ENCODE measurements at regions not wholly inside any gene's neighbourhood (a gene's known extent, or its start where the extent isn't known, plus 50 kb on each side); places are given as distances from the start of the nearest gene placed in this dataset.

GRCh38 chr2:22887426-22887825, 497.6 kb upstream of the KLHL29 start:
- FAIRE-seq: no peak

GRCh38 chr2:22887845-22888244, 497.1 kb upstream of the KLHL29 start:
- FAIRE-seq: no peak

DNA sequence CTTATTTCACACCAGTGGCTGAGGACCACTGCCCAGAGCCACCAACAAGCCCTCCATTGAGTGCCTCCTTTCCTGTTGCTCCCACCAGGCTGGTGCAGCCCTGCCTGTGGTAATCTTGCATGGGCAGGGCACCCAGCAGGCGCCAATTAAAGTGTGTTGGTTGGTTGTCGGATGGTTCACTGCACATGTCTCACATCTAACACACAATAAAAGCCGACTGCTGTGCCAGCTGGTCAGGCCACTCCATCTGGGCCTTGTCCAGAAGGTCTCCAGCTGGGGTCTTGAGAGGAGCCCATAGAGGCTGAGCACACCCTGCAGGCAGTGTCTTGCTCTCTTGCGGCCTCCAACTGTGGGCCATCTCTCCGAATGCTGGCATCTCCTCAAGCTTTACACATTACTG, 494.8 kb upstream of the KLHL29 start:
- FAIRE-seq: no peak

GRCh38 chr2:22893761-22894517, 491.0 kb upstream of the KLHL29 start:
- FAIRE-seq: no peak

DNA sequence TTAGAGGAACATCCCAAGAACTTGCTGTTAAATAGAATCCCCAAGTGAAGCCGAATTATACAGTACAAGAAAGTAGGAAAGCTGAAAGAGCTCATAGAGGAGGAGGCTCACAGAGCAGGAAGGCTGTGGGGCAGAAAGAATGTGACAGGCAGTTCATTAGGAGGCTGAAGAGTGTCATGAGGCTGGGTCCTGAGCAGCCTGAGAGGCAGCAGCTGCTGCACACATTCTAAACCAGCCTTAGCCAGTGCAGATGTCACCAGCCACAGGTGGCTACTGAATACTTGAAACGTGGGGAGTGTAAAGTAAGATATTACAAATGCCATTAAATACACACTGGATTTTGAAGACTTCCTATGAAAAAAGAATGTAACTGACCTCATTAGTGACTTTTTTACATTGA, 490.2 kb upstream of the KLHL29 start:
- no peak for FAIRE-seq

DNA sequence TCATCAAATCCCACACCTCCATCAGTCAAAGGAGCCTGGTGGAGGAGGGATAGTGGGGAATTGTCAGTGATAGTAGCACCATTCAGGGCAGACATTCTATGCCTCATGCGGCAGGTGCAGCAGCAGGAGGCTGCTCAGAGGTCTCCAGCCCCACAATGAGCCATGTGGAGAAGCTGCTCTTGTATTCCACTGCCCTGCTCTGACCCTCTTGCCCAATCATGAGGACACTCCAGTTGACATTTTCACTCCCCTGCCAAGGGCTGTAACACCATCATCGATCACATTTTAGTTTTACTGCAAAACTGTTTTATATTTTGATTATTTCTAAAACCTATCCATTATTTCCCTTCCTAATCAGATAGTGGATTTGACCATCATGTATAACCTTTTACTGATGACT, 487.6 kb upstream of the KLHL29 start:
- no peak for FAIRE-seq

DNA sequence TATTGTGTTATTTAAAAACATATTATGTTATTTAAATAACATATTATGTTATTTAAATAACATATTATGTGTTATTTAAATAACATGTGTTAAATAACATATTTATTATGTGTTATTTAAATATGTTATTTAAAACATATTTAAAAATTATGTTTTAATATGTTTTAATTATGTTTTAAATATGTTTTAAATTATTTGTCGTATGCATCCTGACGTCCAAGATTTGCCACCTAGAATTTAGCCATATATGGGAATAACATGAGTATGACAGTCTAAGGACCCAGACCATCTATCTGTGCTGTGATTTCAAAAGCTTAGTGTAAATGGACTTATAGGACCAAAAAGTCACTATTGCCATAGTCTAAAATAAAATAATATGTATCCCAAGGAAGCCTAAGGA, 484.3 kb upstream of the KLHL29 start:
- no peak for FAIRE-seq

- FAIRE-seq: no peak
Observed at GRCh38 chr2:22901471-22902179, 483.4 kb upstream of the KLHL29 start.

- no peak for FAIRE-seq
Observed at GRCh38 chr2:22902180-22902550, 482.8 kb upstream of the KLHL29 start.

GRCh38 chr2:22902662-22903165, 482.3 kb upstream of the KLHL29 start:
- no peak for FAIRE-seq

DNA sequence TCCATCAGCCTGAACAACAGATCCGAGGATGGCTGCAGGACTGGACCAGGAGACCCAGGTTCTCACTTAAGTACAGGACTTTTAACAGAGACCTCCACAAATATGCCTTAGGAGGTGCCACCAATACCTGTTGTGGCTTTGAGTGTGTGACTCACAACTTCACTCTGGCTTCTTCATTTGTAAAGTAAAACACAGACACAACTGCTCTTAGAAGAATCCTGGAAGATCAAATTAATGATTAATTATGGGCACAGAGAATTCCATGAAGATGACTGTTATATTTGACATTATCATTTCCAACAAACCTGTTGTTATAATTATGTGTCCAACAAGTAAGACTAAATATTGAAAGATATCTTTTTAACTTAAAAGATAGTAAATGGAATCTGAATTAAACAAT, 481.4 kb upstream of the KLHL29 start:
- no peak for FAIRE-seq

GRCh38 chr2:22904126-22904684, 480.8 kb upstream of the KLHL29 start:
- no peak for FAIRE-seq

- no peak for FAIRE-seq
Observed at GRCh38 chr2:22907330-22907729, 477.6 kb upstream of the KLHL29 start.

- no peak for FAIRE-seq
Observed at GRCh38 chr2:22912398-22912797, 472.6 kb upstream of the KLHL29 start.

DNA sequence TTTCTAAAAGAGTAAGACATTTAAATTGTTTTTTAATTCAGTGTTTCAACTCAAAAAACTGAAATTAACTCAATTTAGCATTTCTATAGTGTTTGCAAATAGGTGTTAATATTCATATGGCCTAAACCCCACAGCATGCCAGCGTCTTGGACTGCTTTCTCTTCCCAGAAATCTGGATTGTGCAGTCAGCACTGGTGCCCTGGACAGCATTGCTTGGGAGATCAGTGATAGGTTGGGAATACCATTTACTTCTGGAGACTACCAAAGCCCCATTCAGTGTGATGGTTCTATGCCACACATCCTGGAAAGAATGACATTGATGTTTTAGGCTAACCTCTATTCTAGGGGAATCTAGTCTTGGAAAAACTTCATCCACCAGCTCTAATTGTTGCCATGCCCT, 455.0 kb upstream of the KLHL29 start:
- FAIRE-seq: no peak

GRCh38 chr2:22930781-22931180, 454.2 kb upstream of the KLHL29 start:
- FAIRE-seq: no peak

- no peak for FAIRE-seq
Observed at GRCh38 chr2:22932288-22932687, 452.7 kb upstream of the KLHL29 start.

DNA sequence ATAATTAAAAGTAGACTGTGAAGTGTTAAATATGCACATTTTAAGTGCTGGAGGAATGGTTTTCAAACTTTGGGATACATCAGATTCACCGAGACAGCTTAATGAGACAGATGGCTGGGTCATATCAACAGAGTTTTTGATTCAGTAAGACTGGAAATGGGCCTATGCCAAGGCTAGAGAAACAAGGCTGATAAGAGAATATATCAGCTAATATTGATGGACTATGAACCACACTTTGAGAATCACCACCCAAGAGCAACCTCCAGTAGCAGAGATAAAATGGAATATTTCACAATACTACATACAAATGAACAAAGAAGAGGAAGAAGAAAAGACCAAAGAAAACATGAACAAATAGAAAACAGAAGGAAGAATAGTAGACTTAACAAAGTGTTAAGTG, 450.2 kb upstream of the KLHL29 start:
- no peak for FAIRE-seq

- FAIRE-seq: no peak
Observed at GRCh38 chr2:22942441-22942840, 442.5 kb upstream of the KLHL29 start.

- no peak for FAIRE-seq
Observed at GRCh38 chr2:22944143-22944542, 440.8 kb upstream of the KLHL29 start.

GRCh38 chr2:22946553-22946952, 438.4 kb upstream of the KLHL29 start:
- no peak for FAIRE-seq

DNA sequence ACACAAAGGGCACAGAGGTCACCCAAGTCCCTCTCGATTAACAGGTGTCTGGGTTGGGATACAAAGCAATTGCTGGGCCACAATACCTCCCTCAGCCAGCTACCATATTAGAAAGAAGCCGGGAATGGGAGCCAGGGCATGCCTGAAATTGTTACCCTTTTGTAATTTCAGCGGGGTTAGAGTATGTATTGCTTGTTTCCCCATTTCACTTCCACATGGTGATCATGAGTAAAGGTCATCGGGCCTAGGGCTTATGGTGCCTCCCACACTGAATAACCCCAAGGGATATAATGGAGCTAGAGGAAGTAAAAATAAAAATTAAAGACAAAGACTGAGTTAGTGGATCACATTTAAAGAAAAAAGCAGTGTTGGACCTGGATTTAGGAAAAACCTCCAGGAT, 437.2 kb upstream of the KLHL29 start:
- FAIRE-seq: no peak

DNA sequence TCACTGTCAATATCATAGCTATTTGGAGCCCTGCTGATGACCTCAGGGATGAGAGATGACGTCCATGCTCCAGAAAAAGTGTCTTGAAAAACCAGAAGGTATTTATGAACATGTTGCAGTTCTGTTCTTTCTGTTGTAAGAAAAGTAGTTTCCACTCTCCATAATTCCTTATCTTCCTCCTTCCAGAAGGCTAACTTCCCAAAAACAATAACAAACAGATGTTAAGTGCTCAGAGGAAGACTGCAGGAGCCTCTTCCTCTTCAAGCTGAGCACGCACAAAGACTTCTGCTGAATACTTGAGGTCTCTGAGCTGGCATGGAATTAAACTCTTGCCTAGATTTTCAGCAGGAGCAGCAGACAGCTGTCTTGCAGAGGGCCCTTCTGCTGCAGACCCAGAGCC, 434.5 kb upstream of the KLHL29 start:
- FAIRE-seq: no peak

DNA sequence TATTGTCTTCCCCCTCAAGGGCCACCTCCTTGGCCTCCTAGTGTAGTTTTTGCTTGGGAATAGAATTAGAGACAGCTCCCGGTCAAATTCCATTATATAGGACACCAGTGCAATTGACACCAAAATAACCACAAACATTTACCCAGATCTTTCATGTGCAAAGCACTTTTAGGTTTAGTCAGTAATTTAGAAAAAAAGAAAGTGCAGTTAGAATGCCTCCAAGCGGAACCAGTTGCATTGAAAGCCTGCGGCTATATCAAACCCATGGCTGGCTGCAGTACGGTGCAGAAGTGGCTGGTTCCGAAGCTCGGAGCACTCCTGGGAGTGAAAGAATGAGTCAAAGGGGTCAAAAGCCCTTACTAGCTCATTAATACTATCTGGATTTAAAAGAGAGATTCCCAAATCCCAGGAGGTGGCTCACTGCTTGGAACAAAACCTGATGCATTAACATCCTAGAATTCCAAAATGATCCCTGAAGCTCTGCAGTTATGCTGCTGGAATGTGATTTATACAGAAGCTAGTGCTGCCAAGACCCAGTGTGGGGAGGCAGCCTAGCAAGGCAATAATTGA, 432.2 kb upstream of the KLHL29 start:
- FAIRE-seq: no peak

Data from A204.1 (cell line).